Panc1 (cell line): ENCODE measurements at regions not wholly inside any gene's neighbourhood (a gene's known extent, or its start where the extent isn't known, plus 50 kb on each side); places are given as distances from the start of the nearest gene placed in this dataset.

Experiments used
- ATAC-seq: fragments of 200-7000 bp; cut with Tn5 transposase; 2 replicates; pipeline ENCODE4 v1.9.1; 2020; ENCODE audit warnings: mild to moderate bottlenecking, moderate library complexity
- BruUV-seq: library from RNA; stranded (reverse); fragments of 400-500 nt; replicated peaks from 2 replicates; lab custom pipeline; 2021; lab: Mats Ljungman, UMichigan
- CTCF ChIA-PET: fragments of 300-600 bp; sonication (Branson Sonifier 250); formaldehyde crosslinking; loops from one replicate; lab custom pipeline; 2022; ENCODE audit warnings: antibody characterized with exemption; lab: Charles Lee
- POLR2A ChIA-PET: fragments of 300-600 bp; sonication (Branson Sonifier 250); formaldehyde crosslinking; loops from one replicate; lab custom pipeline; 2022; ENCODE audit warnings: antibody characterized with exemption; lab: Charles Lee
- DNase-seq: peaks from one replicate; pipeline ENCODE4 v3.0.0-alpha.2; 2010; ENCODE audit warnings: low read depth, low spot score
- H3K27ac ChIP-seq: 2 replicates; pipeline ENCODE4 v1.5.1; 2011; ENCODE audit warnings: mild to moderate bottlenecking, low read length, inconsistent platforms
- H3K27me3 ChIP-seq: fragments of 200-500 bp; sonication (Bioruptor generic); 2 replicates; pipeline ENCODE4 v1.6.0; 2014; ENCODE audit warnings: low read length, inconsistent platforms; ENCODE audit not compliant: control insufficient read depth, insufficient read depth
- H3K36me3 ChIP-seq: fragments of 200-500 bp; sonication (Bioruptor generic); 2 replicates; pipeline ENCODE4 v1.5.1; 2014; ENCODE audit warnings: inconsistent platforms, mild to moderate bottlenecking, low read length, moderate library complexity; ENCODE audit not compliant: control insufficient read depth, insufficient read depth
- H3K4me1 ChIP-seq: 2 replicates; pipeline ENCODE4 v1.5.1; 2011; ENCODE audit warnings: inconsistent platforms, mild to moderate bottlenecking, low read length, moderate library complexity; ENCODE audit not compliant: control insufficient read depth, insufficient read depth
- H3K4me3 ChIP-seq, 2 experiments: 2 replicates each; pipeline ENCODE4 v1.5.1; 2011 to 2012; ENCODE audit warnings: low read depth in 2 of 2, low read length in 2 of 2, mild to moderate bottlenecking in 2 of 2, inconsistent platforms in 1 of 2, moderate library complexity in 1 of 2
- H3K9me3 ChIP-seq: fragments of 200-500 bp; sonication (Bioruptor generic); 2 replicates; pipeline ENCODE4 v1.5.1; 2014; ENCODE audit warnings: low read depth, mild to moderate bottlenecking, inconsistent platforms, low read length, moderate library complexity; ENCODE audit not compliant: control insufficient read depth, insufficient read depth
- POLR2AphosphoS5 ChIP-seq: IDR thresholded peaks from 2 replicates; pipeline ENCODE4 v1.6.1; 2012; ENCODE audit warnings: mild to moderate bottlenecking, low read depth, low read length, moderate library complexity
- SIN3A ChIP-seq: IDR thresholded peaks from 2 replicates; pipeline ENCODE4 v1.6.1; 2012; ENCODE audit warnings: low read depth, mild to moderate bottlenecking, low read length, moderate library complexity, borderline replicate concordance; ENCODE audit not compliant: insufficient read depth
- TCF7L2 ChIP-seq: IDR thresholded peaks from 2 replicates; pipeline ENCODE4 v1.6.1; 2011; ENCODE audit warnings: mild to moderate bottlenecking, low read depth, low read length, inconsistent platforms
- in situ Hi-C: cut with HindIII; loops from 2 replicates; pipeline ENCODE4 v1.10.0; 2016; ENCODE audit warnings: low sequenced_read_pairs, low pct_unique_long_range_greater_than_20kb
- intact Hi-C: fragments of 100-400 bp; cut with micrococcal nuclease; formaldehyde crosslinking; loops from one replicate; pipeline ENCODE4 v1.10.0; 2022; ENCODE audit not compliant: unreplicated experiment
- TF ChIP-seq, protein P1 (sequence below): fragments of 450-650 bp; IDR thresholded peaks from 2 replicates; pipeline ENCODE4 v1.5.1; 2017; ENCODE audit warnings: mild to moderate bottlenecking
- TF ChIP-seq, protein P2 (sequence below), 2 experiments: IDR thresholded peaks; 2 replicates each; pipeline ENCODE4 v1.6.1; 2011 to 2012; ENCODE audit warnings: low read depth in 2 of 2, control low read depth in 1 of 2, low read length in 1 of 2, mild to moderate bottlenecking in 1 of 2, moderate library complexity in 1 of 2; ENCODE audit not compliant: insufficient read depth in 1 of 2

DNA sequence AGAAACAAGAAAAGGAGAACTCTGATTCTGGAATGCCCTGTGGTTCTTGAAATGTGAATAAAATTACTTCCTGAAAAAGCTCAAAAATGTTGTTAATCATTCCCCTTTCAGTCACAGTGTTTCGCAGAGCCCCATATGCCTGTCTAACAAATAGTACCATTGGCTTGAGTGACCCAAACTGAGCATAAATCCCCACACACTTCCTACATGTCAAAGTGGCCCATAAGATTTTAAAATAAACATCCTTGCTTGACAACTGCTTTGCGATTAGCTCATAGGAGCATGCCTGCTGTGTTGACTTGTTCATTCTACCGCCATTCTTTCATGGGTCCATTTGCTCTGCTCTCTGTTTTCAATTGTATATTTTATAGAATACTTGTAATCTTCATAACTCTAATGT is 377.8 kb upstream of the SMIM21 start:
- 0 out of 2 replicates have a peak, but pooled peaks cover 2% of the 10 kb centered on the region for H3K27me3 ChIP-seq
- DNase-seq = no peak

DNA sequence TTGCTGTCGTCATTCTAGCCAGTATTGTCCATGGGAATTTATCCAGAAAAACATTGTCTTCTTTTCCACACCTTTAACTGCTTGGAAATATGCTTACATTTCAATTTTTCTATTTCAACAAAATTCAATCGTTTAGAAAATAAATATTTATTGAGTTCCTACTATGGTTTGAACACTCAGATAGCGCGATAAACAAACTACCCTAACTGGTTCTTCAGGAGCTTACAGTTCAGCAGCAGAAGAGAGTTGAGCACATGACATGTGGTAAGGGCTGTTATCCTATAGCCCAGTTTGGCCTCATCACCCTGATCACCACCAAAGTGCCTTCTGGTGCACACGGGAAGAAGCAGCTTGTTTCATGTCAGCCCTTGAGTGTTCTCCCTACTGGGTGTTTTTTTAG is 375.2 kb upstream of the SMIM21 start:
- no TSS peak for BruUV-seq
- POLR2A ChIA-PET = interaction anchor here (0.5 kb wide), 1 partner anchor 1251 kb away, joined by 7 read pairs; no protein-coding TSS in a partner anchor
- H3K27ac ChIP-seq = no peak overlapping the region

More for the DNA sequence above, 377.8 kb upstream of the SMIM21 start:
- BruUV-seq = no TSS peak
- Histone ChIP-seq H3K27ac (no peak overlapping the region), H3K9me3 (no peaks in the 10 kb centered on the region), H3K36me3 (no peaks in the 10 kb centered on the region), H3K4me1 (no peaks in the 10 kb centered on the region), H3K4me3 (no peak overlapping the region)
- intact Hi-C loops (no loop called here), in situ Hi-C loops (no loop called here)
- ChIA-PET CTCF (no interaction called here), POLR2A (interaction anchor here (0.6 kb wide), 1 partner anchor 245 kb away, joined by 3 read pairs; no protein-coding TSS in a partner anchor)
- no peak for ATAC-seq
- TF ChIP-seq, protein P1, sequence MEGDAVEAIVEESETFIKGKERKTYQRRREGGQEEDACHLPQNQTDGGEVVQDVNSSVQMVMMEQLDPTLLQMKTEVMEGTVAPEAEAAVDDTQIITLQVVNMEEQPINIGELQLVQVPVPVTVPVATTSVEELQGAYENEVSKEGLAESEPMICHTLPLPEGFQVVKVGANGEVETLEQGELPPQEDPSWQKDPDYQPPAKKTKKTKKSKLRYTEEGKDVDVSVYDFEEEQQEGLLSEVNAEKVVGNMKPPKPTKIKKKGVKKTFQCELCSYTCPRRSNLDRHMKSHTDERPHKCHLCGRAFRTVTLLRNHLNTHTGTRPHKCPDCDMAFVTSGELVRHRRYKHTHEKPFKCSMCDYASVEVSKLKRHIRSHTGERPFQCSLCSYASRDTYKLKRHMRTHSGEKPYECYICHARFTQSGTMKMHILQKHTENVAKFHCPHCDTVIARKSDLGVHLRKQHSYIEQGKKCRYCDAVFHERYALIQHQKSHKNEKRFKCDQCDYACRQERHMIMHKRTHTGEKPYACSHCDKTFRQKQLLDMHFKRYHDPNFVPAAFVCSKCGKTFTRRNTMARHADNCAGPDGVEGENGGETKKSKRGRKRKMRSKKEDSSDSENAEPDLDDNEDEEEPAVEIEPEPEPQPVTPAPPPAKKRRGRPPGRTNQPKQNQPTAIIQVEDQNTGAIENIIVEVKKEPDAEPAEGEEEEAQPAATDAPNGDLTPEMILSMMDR = no peak
- TF ChIP-seq TCF7L2 = no peak
- TF ChIP-seq, protein P2, sequence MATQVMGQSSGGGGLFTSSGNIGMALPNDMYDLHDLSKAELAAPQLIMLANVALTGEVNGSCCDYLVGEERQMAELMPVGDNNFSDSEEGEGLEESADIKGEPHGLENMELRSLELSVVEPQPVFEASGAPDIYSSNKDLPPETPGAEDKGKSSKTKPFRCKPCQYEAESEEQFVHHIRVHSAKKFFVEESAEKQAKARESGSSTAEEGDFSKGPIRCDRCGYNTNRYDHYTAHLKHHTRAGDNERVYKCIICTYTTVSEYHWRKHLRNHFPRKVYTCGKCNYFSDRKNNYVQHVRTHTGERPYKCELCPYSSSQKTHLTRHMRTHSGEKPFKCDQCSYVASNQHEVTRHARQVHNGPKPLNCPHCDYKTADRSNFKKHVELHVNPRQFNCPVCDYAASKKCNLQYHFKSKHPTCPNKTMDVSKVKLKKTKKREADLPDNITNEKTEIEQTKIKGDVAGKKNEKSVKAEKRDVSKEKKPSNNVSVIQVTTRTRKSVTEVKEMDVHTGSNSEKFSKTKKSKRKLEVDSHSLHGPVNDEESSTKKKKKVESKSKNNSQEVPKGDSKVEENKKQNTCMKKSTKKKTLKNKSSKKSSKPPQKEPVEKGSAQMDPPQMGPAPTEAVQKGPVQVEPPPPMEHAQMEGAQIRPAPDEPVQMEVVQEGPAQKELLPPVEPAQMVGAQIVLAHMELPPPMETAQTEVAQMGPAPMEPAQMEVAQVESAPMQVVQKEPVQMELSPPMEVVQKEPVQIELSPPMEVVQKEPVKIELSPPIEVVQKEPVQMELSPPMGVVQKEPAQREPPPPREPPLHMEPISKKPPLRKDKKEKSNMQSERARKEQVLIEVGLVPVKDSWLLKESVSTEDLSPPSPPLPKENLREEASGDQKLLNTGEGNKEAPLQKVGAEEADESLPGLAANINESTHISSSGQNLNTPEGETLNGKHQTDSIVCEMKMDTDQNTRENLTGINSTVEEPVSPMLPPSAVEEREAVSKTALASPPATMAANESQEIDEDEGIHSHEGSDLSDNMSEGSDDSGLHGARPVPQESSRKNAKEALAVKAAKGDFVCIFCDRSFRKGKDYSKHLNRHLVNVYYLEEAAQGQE (IDR thresholded peaks at IDR 0.05; ENCODE audit: insufficient read depth in 1 of 2, low read depth in 2 of 2, low read length in 1 of 2) = no peak
- no peak for TF ChIP-seq POLR2AphosphoS5
- TF ChIP-seq SIN3A = no peak

More for the DNA sequence above, 375.2 kb upstream of the SMIM21 start:
- Histone ChIP-seq H3K4me3 (no peak overlapping the region), H3K36me3 (no peaks in the 10 kb centered on the region), H3K4me1 (no peaks in the 10 kb centered on the region), H3K27me3 (no peaks in the 10 kb centered on the region), H3K9me3 (no peaks in the 10 kb centered on the region)
- in situ Hi-C loops (no loop called here), intact Hi-C loops (no loop called here)
- ATAC-seq (no peak), DNase-seq (no peak)
- CTCF ChIA-PET = no interaction called here
- no peak for TF ChIP-seq SIN3A
- TF ChIP-seq TCF7L2 = no peak
- no peak for TF ChIP-seq POLR2AphosphoS5
- TF ChIP-seq, protein P1 = no peak
- TF ChIP-seq, protein P2 (IDR thresholded peaks at IDR 0.05; ENCODE audit: insufficient read depth in 1 of 2, low read depth in 2 of 2, low read length in 1 of 2) = no peak
